ENCODE measurements at regions not wholly inside any gene's neighbourhood (a gene's known extent, or its start where the extent isn't known, plus 50 kb on each side); places are given as distances from the start of the nearest gene placed in this dataset.
"Not testable (repeated sequence)": the region's sequence is repeated elsewhere in the genome, so short reads cannot be mapped to it uniquely, and the experiment has no call there.

DNA sequence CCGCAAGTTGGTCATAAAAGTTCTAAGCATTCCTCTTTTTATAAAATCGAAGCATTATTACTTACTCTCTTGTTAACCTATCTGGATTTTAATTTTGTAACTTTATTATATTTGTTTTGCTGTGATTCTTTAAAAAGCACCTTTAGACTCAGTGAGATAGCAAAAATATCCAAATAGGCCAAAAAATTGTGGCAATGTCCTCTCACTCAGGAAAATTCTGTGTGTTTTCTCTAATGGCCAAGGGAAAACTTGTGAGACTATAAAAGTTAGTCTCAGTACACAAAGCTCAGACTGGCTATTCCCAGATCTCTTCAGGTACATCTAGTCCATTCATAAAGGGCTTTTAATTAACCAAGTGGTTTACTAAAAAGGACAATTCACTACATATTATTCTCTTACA lies 386.4 kb downstream of the OR4F29 start, which contains the start of gene OR4F5:
Gene OR4F5 (plus strand): TSS at position 301 of the 400 bp plus-strand sequence.
- H3K4me1 ChIP-seq; H3K9me3 ChIP-seq; H3K27me3 ChIP-seq; DNase-seq (ENCODE audit: low spot score in 2 of 2); H3K27ac ChIP-seq; H3K36me3 ChIP-seq; intact Hi-C loops (cut with DNase I; ENCODE audit: low total_unique reads); H3K4me3 ChIP-seq: not testable (repeated sequence)

DNA sequence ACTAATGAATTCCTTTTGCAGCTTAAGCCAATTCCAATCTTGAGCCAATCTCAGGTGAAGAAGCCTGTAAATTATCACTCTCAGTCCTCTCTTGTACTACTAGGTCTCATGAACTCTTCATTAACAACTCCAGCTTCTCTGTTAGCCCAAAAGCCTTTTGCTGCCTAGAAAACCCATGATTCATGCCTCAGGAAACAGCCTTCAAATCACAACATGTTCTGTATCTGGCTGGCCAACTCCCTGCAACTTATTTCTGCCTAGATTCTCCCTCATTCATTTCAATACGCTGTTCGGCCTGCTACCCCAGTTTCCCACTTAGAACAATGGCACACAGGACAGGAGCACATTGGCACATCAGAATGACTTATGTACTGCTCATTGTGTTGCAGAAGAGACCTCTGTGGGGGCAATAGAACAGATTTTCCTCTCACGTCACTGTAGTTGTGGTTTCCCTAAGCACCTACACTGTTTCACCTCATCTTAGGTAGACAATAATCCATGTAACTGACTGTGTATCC lies 395.4 kb downstream of the OR4F29 start:
- H3K4me3 ChIP-seq; H3K27me3 ChIP-seq; DNase-seq (ENCODE audit: low spot score in 2 of 2); intact Hi-C loops (cut with DNase I; ENCODE audit: low total_unique reads); H3K27ac ChIP-seq; H3K4me1 ChIP-seq; H3K36me3 ChIP-seq; H3K9me3 ChIP-seq: not testable (repeated sequence)

DNA sequence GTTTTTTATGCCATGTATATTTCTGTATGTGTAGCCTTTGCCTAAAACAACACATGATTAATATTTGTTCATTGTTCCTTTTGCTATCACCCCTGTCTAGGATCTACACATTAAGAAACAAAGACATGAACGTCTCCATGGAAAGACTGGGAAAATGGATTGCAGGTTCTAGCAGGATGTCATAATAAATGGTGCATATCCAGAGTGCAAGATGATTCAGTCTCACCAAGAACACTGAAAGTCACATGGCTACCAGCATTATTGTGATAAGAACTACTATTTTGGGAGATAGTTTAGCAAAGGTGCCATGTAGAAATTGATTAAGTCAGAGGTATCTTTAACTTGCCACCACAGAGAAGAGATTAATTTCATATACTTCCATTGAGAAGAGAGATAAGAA lies 398.3 kb downstream of the OR4F29 start:
- intact Hi-C loops (cut with DNase I; ENCODE audit: low total_unique reads); H3K27me3 ChIP-seq; H3K9me3 ChIP-seq; H3K4me3 ChIP-seq; DNase-seq (ENCODE audit: low spot score in 2 of 2); H3K4me1 ChIP-seq; H3K27ac ChIP-seq; H3K36me3 ChIP-seq: not testable (repeated sequence)

DNA sequence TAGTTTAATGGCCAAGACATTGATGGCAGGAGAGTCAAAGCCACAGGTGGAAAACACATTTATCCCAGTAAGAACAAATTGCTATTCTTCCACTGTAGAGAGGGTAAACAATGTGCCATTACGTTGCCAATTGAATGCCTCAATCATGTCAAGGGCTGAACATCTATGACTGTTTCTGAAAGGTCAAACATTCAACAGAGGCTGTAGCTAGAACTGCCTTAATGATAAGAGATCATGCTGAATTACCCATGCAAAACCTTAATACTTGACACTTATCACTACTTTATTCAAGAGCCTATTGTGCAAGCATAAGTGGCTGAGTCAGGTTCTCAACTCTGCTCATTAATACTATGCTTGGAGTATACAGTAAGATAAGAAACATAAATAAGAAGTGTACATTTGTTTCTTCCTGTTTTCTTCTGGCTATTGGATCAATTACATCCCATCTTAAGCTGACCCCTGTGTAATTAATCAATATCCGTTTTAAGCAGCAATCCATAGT lies 409.5 kb downstream of the OR4F29 start:
- H3K9me3 ChIP-seq; H3K27me3 ChIP-seq; H3K4me1 ChIP-seq; H3K4me3 ChIP-seq; H3K36me3 ChIP-seq; H3K27ac ChIP-seq; intact Hi-C loops (cut with DNase I; ENCODE audit: low total_unique reads); DNase-seq (ENCODE audit: low spot score in 2 of 2): not testable (repeated sequence)

DNA sequence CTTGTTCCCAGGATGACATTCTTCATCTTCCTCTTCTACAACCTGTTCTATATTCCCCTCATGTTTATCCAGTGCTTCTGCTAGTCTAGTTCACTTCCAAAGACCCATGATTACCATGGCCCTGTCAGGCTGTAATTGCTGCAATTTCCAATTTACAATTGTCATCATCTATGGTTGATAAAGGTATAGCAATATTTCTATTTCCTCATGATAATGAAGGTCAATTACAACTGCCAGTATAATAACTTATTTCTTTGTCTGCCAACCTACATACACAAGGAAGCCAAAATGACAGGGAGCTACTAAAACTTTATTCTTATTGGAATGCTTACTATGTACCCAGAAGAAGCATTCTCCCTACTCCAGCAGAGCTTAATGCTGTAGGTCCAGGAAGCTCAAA lies 410.3 kb downstream of the OR4F29 start:
- H3K27ac ChIP-seq; H3K4me1 ChIP-seq; H3K27me3 ChIP-seq; intact Hi-C loops (cut with DNase I; ENCODE audit: low total_unique reads); H3K36me3 ChIP-seq; H3K9me3 ChIP-seq; DNase-seq (ENCODE audit: low spot score in 2 of 2); H3K4me3 ChIP-seq: not testable (repeated sequence)

DNA sequence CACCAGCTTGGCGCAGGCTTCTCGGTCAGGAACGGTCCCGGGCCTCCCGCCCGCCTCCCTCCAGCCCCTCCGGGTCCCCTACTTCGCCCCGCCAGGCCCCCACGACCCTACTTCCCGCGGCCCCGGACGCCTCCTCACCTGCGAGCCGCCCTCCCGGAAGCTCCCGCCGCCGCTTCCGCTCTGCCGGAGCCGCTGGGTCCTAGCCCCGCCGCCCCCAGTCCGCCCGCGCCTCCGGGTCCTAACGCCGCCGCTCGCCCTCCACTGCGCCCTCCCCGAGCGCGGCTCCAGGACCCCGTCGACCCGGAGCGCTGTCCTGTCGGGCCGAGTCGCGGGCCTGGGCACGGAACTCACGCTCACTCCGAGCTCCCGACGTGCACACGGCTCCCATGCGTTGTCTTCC lies 422.3 kb downstream of the OR4F29 start:
- H3K4me1 ChIP-seq; H3K36me3 ChIP-seq; intact Hi-C loops (cut with DNase I; ENCODE audit: low total_unique reads); H3K27ac ChIP-seq; H3K4me3 ChIP-seq; H3K27me3 ChIP-seq; DNase-seq (ENCODE audit: low spot score in 2 of 2); H3K9me3 ChIP-seq: not testable (repeated sequence)

DNA sequence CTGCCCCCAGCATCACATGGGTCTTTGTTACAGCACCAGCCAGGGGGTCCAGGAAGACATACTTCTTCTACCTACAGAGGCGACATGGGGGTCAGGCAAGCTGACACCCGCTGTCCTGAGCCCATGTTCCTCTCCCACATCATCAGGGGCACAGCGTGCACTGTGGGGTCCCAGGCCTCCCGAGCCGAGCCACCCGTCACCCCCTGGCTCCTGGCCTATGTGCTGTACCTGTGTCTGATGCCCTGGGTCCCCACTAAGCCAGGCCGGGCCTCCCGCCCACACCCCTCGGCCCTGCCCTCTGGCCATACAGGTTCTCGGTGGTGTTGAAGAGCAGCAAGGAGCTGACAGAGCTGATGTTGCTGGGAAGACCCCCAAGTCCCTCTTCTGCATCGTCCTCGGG lies 434.2 kb downstream of the OR4F29 start:
- H3K27me3 ChIP-seq; H3K4me1 ChIP-seq; H3K4me3 ChIP-seq; intact Hi-C loops (cut with DNase I; ENCODE audit: low total_unique reads); H3K9me3 ChIP-seq; H3K27ac ChIP-seq; H3K36me3 ChIP-seq: not testable (repeated sequence)
- DNase-seq (ENCODE audit: low spot score in 2 of 2), result peak in 1 of 2 donors; percentile 50

DNA sequence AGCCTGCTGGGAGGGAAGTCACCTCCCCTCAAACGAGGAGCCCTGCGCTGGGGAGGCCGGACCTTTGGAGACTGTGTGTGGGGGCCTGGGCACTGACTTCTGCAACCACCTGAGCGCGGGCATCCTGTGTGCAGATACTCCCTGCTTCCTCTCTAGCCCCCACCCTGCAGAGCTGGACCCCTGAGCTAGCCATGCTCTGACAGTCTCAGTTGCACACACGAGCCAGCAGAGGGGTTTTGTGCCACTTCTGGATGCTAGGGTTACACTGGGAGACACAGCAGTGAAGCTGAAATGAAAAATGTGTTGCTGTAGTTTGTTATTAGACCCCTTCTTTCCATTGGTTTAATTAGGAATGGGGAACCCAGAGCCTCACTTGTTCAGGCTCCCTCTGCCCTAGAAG lies 435.5 kb downstream of the OR4F29 start:
- H3K4me3 ChIP-seq; H3K9me3 ChIP-seq; intact Hi-C loops (cut with DNase I; ENCODE audit: low total_unique reads); H3K36me3 ChIP-seq; H3K27me3 ChIP-seq; H3K27ac ChIP-seq; DNase-seq (ENCODE audit: low spot score in 2 of 2); H3K4me1 ChIP-seq: not testable (repeated sequence)

DNA sequence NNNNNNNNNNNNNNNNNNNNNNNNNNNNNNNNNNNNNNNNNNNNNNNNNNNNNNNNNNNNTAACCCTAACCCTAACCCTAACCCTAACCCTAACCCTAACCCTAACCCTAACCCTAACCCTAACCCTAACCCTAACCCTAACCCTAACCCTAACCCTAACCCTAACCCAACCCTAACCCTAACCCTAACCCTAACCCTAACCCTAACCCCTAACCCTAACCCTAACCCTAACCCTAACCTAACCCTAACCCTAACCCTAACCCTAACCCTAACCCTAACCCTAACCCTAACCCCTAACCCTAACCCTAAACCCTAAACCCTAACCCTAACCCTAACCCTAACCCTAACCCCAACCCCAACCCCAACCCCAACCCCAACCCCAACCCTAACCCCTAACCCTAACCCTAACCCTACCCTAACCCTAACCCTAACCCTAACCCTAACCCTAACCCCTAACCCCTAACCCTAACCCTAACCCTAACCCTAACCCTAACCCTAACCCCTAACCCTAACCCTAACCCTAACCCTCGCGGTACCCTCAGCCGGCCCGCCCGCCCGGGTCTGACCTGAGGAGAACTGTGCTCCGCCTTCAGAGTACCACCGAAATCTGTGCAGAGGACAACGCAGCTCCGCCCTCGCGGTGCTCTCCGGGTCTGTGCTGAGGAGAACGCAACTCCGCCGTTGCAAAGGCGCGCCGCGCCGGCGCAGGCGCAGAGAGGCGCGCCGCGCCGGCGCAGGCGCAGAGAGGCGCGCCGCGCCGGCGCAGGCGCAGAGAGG lies 441.3 kb downstream of the OR4F29 start:
- H3K9me3 ChIP-seq; H3K4me1 ChIP-seq; intact Hi-C loops (cut with DNase I; ENCODE audit: low total_unique reads); H3K36me3 ChIP-seq; H3K27ac ChIP-seq; H3K4me3 ChIP-seq; H3K27me3 ChIP-seq: not testable (repeated sequence)
- peak in 1 of 2 donors; percentile 40 for DNase-seq (ENCODE audit: low spot score in 2 of 2)
